Kidney (tissue), 13 donors: ENCODE measurements at regions not wholly inside any gene's neighbourhood (a gene's known extent, or its start where the extent isn't known, plus 50 kb on each side); places are given as distances from the start of the nearest gene placed in this dataset.

Source experiments
- DNase-seq, 5 donors: peaks; one replicate each; pipeline ENCODE4 v3.0.0-alpha.2; 2013 to 2020
- FAIRE-seq: peaks from 2 replicates; lab custom pipeline; 2012; peaks lifted over from hg19 to GRCh38; lab: Jason Lieb, UNC
- H3K27ac ChIP-seq, 2 donors: one replicate each; pipeline ENCODE4 v1.7.0; 2013; ENCODE audit warnings: low read depth in 2 of 2, low read length in 2 of 2, inconsistent platforms in 1 of 2
- H3K27me3 ChIP-seq: one replicate; pipeline ENCODE4 v1.7.1; 2013; ENCODE audit warnings: low read length, inconsistent platforms; ENCODE audit not compliant: control insufficient read depth, insufficient read depth
- H3K36me3 ChIP-seq, 3 donors: one replicate each; pipeline versions ENCODE4 v1.7.0 to v1.7.1; 2013; ENCODE audit warnings: low read length in 3 of 3, control low read depth in 1 of 3, inconsistent platforms in 1 of 3; ENCODE audit not compliant: insufficient read depth in 3 of 3, control insufficient read depth in 2 of 3
- H3K4me1 ChIP-seq, 3 donors: one replicate each; pipeline versions ENCODE4 v1.7.0 to v1.7.1; 2013; ENCODE audit warnings: low read length in 3 of 3, inconsistent platforms in 1 of 3, low read depth in 1 of 3; ENCODE audit not compliant: control insufficient read depth in 2 of 3, insufficient read depth in 2 of 3
- H3K4me3 ChIP-seq, 3 donors: one replicate each; pipeline versions ENCODE4 v1.7.0 to v1.8.1; 2013; ENCODE audit warnings: low read length in 3 of 3, control low read depth in 1 of 3, inconsistent platforms in 1 of 3
- H3K9ac ChIP-seq, 3 donors: one replicate each; pipeline versions ENCODE4 v1.7.0 to v1.7.1; 2013; ENCODE audit warnings: low read length in 3 of 3, control low read depth in 1 of 3, inconsistent platforms in 1 of 3
- H3K9me3 ChIP-seq, 3 donors: one replicate each; pipeline versions ENCODE4 v1.7.0 to v1.7.1; 2013; ENCODE audit warnings: low read length in 3 of 3, control low read depth in 1 of 3, inconsistent platforms in 1 of 3; ENCODE audit not compliant: control insufficient read depth in 2 of 3, insufficient read depth in 1 of 3
- intact Hi-C: fragments of 100-400 bp; cut with DNase I; formaldehyde crosslinking; loops from one replicate; pipeline ENCODE4 v1.11.1; 2022
- TF ChIP-seq, protein P1 (sequence below): IDR thresholded peaks from 3 replicates; pipeline ENCODE4 v1.5.1; 2012; ENCODE audit warnings: mild to moderate bottlenecking, moderate library complexity, borderline replicate concordance; ENCODE audit not compliant: insufficient read depth; ENCODE audit errors: extremely low read depth
- donor health status: control.
- donor health status: control.
- donor health status: control.
- donor health status: control.
- donor health status: control.
- donor health status: DM: yes; HTN: yes; CAD: no.
- donor health status: Normal renal cell carcinoma (clear cell type).

- intact Hi-C loops: no loop called here
- TF ChIP-seq, protein P1, sequence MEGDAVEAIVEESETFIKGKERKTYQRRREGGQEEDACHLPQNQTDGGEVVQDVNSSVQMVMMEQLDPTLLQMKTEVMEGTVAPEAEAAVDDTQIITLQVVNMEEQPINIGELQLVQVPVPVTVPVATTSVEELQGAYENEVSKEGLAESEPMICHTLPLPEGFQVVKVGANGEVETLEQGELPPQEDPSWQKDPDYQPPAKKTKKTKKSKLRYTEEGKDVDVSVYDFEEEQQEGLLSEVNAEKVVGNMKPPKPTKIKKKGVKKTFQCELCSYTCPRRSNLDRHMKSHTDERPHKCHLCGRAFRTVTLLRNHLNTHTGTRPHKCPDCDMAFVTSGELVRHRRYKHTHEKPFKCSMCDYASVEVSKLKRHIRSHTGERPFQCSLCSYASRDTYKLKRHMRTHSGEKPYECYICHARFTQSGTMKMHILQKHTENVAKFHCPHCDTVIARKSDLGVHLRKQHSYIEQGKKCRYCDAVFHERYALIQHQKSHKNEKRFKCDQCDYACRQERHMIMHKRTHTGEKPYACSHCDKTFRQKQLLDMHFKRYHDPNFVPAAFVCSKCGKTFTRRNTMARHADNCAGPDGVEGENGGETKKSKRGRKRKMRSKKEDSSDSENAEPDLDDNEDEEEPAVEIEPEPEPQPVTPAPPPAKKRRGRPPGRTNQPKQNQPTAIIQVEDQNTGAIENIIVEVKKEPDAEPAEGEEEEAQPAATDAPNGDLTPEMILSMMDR: no peak
- Histone ChIP-seq H3K9ac (no peak overlapping the region), H3K27ac (no peak overlapping the region), H3K9me3 (no peaks in the 10 kb centered on the region), H3K4me3 (no peak overlapping the region), H3K36me3 (no peaks in the 10 kb centered on the region), H3K4me1 (no peaks in the 10 kb centered on the region), H3K27me3 (no peaks in the 10 kb centered on the region)
- DNase-seq (no peak), FAIRE-seq (no peak)
These were observed 210.2 kb upstream of the ECI2 start for GRCh38 chr6:4345543-4345942.

- intact Hi-C loops: no loop called here
- DNase-seq (no peak), FAIRE-seq (no peak)
- no peak overlapping the region for H3K9ac ChIP-seq
- H3K27ac ChIP-seq: no peak overlapping the region
- TF ChIP-seq, protein P1: no peak
- no peaks in the 10 kb centered on the region for H3K9me3 ChIP-seq
- no peak overlapping the region for H3K4me3 ChIP-seq
- no peaks in the 10 kb centered on the region for H3K27me3 ChIP-seq
- H3K36me3 ChIP-seq: no peaks in the 10 kb centered on the region
- H3K4me1 ChIP-seq: no peaks in the 10 kb centered on the region
These were observed 209.0 kb upstream of the ECI2 start for GRCh38 chr6:4344317-4344899.

DNA sequence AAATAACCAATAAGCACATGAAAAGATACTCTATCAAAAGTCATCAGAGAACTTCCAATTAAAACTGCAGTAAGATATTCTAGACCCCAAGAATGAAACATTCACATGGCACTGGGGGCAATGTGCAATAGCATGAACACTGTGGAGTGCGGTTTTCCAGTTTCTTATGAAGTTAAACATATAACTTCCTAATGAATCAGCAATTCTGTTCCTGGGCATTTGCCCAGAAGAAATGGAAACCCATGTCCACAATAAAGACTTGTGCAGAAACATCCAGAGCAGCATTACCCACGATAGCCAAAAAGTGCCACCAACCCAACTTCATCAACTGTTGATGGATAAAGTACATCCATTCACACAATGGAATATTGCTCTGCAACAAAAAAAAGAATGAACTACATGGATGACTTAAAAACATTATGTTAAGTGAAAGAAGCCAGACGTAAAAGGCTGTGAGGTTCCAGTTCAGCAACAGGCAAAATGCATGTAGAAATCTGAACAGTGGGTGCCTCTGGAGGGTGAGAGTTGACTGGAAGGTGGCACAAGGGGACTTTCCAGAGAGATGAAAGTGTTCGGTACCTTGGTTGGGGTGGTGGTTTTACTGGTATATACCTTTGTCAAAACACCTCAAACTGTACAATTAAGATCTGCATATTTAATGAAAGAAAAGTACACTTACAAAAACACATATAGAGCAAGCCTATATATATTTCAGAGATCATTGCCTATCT is 207.2 kb upstream of the ECI2 start:
- FAIRE-seq (no peak), DNase-seq (no peak)
- TF ChIP-seq, protein P1: no peak
- no peak overlapping the region for H3K27ac ChIP-seq
- H3K9ac ChIP-seq: no peak overlapping the region
- H3K36me3 ChIP-seq: no peaks in the 10 kb centered on the region
- no peaks in the 10 kb centered on the region for H3K4me1 ChIP-seq
- H3K9me3 ChIP-seq: no peaks in the 10 kb centered on the region
- H3K27me3 ChIP-seq: no peaks in the 10 kb centered on the region
- no peak overlapping the region for H3K4me3 ChIP-seq
- intact Hi-C loops: no loop called here
